K562 (cell line): ENCODE measurements at regions not wholly inside any gene's neighbourhood (a gene's known extent, or its start where the extent isn't known, plus 50 kb on each side); places are given as distances from the start of the nearest gene placed in this dataset.

Source experiments
- ATAC-seq: fragments of 200-7000 bp; cut with Tn5 transposase; 3 replicates; pipeline ENCODE4 v1.9.1; 2020; ENCODE audit warnings: moderate library complexity
- BruUV-seq: library from RNA; stranded (reverse); fragments of 400-500 nt; replicated peaks from 2 replicates; lab custom pipeline; 2021; lab: Mats Ljungman, UMichigan
- CTCF ChIA-PET: fragments of 300-600 bp; formaldehyde crosslinking; extraction: SDS; loops from one replicate; lab custom pipeline; 2021; ENCODE audit warnings: low intra/inter-chr PET ratio; lab: Yijun Ruan, JAX
- POLR2A ChIA-PET: fragments of 300-600, 350-650 bp; sonication (Branson Sonifier 250); formaldehyde crosslinking; extraction: SDS; loops from one replicate; lab custom pipeline; 2021; ENCODE audit warnings: antibody characterized with exemption, inconsistent platforms; lab: Yijun Ruan, JAX
- DNase-seq, 4 experiments: peaks; one replicate each; pipeline versions ENCODE4 v3.0.0 to v3.0.0-alpha.2; 2011 to 2018; ENCODE audit warnings: low spot score in 3 of 4, mixed read lengths in 3 of 4; ENCODE audit errors: extremely low read depth in 1 of 4
- FAIRE-seq: peaks from 2 replicates; lab custom pipeline; 2011; peaks lifted over from hg19 to GRCh38; lab: Jason Lieb, UNC
- H2AFZ ChIP-seq: 2 replicates; pipeline ENCODE4 v1.6.0; 2011; ENCODE audit warnings: low read depth, low read length, control low read depth, inconsistent platforms
- H3K27ac ChIP-seq: fragments of 200-600 bp; 3 replicates; pipeline ENCODE4 v1.8.0; 2011; ENCODE audit warnings: low read depth, mild to moderate bottlenecking, control low read depth, inconsistent platforms, low read length, moderate library complexity, mixed read lengths; ENCODE audit errors: extremely low read depth
- H3K27me3 ChIP-seq, 2 experiments: fragments of 300-600 bp in 1 of 2; 2 replicates in 1 of 2; 3 replicates in 1 of 2; pipeline versions ENCODE4 v1.6.0 to v1.8.0; 2011; ENCODE audit warnings: inconsistent platforms in 2 of 2, low read length in 2 of 2, mild to moderate bottlenecking in 1 of 2, mixed read lengths in 1 of 2, moderate library complexity in 1 of 2; ENCODE audit not compliant: control insufficient read depth in 2 of 2, insufficient read depth in 2 of 2
- H3K36me3 ChIP-seq: fragments of 300-600 bp; 3 replicates; pipeline ENCODE4 v1.8.0; 2011; ENCODE audit warnings: mild to moderate bottlenecking, low read length, inconsistent platforms; ENCODE audit not compliant: control insufficient read depth, insufficient read depth
- H3K4me1 ChIP-seq, 2 experiments: fragments of 200-600 bp in 1 of 2; replicated peaks in 1 of 2; 2 replicates in 1 of 2; 3 replicates in 1 of 2; pipeline versions ENCODE4 v1.5.1 to v1.8.0; 2011; ENCODE audit warnings: inconsistent platforms in 2 of 2, low read length in 2 of 2, mild to moderate bottlenecking in 1 of 2, mixed read lengths in 1 of 2, moderate library complexity in 1 of 2; ENCODE audit not compliant: control insufficient read depth in 2 of 2, insufficient read depth in 2 of 2
- H3K4me2 ChIP-seq: 2 replicates; pipeline ENCODE4 v1.6.1; 2011; ENCODE audit warnings: low read length, control low read depth, inconsistent platforms, mixed read lengths; ENCODE audit not compliant: insufficient read depth
- H3K4me3 ChIP-seq: fragments of 200-600 bp; sonication (generic), shearing (Covaris generic); 2 replicates; pipeline ENCODE4 v1.5.1; 2016; ENCODE audit warnings: control low read depth, inconsistent platforms
- H3K79me2 ChIP-seq: fragments of 200-600 bp; 3 replicates; pipeline ENCODE4 v1.8.0; 2011; ENCODE audit warnings: low read length, inconsistent platforms; ENCODE audit not compliant: control insufficient read depth, insufficient read depth
- H3K9ac ChIP-seq, 2 experiments: 2 replicates each; pipeline versions ENCODE4 v1.6.0 to v1.6.1; 2011; ENCODE audit warnings: low read depth in 2 of 2, low read length in 2 of 2, control low read depth in 1 of 2, inconsistent platforms in 1 of 2, mild to moderate bottlenecking in 1 of 2, mixed read lengths in 1 of 2; ENCODE audit not compliant: insufficient read depth in 1 of 2
- H3K9me1 ChIP-seq: one replicate; pipeline ENCODE4 v1.6.0; 2011; ENCODE audit warnings: inconsistent platforms, mild to moderate bottlenecking, low read length, moderate library complexity; ENCODE audit not compliant: control insufficient read depth, insufficient read depth
- H3K9me3 ChIP-seq: replicated peaks from 2 replicates; pipeline ENCODE4 v1.5.1; 2011; ENCODE audit warnings: low read depth, low read length, inconsistent platforms; ENCODE audit not compliant: control insufficient read depth, insufficient read depth
- H4K20me1 ChIP-seq: replicated peaks from 2 replicates; pipeline ENCODE4 v1.6.1; 2011; ENCODE audit warnings: low read length, inconsistent platforms, mixed read lengths; ENCODE audit not compliant: control insufficient read depth, insufficient read depth
- BCLAF1 ChIP-seq, 2 experiments: fragments of 450-650 bp in 1 of 2; IDR thresholded peaks; 2 replicates each; pipeline ENCODE4 v1.6.1; 2011 to 2017; ENCODE audit warnings: low read depth in 2 of 2, antibody characterized with exemption in 1 of 2, borderline replicate concordance in 1 of 2, low read length in 1 of 2, mild to moderate bottlenecking in 1 of 2, mixed read lengths in 1 of 2; ENCODE audit not compliant: control insufficient read depth in 1 of 2
- CGGBP1 ChIP-seq: fragments of 250-450 bp; sonication (Bioruptor Pico); IDR thresholded peaks from 2 replicates; pipeline ENCODE4 v1.9.0; 2021; ENCODE audit warnings: mild to moderate bottlenecking
- ETS2 ChIP-seq: IDR thresholded peaks from 2 replicates; pipeline ENCODE4 v1.6.1; 2016; ENCODE audit warnings: borderline replicate concordance, missing genetic modification characterization, mild to moderate bottlenecking, moderate library complexity, missing compliant biosample characterization; ENCODE audit not compliant: poor library complexity, severe bottlenecking
- MBD1 ChIP-seq: fragments of 250-450 bp; sonication (Bioruptor Pico); IDR thresholded peaks from 2 replicates; pipeline ENCODE4 v1.8.0; 2022; ENCODE audit warnings: inconsistent platforms
- PRPF4 ChIP-seq: fragments of 200-400 bp; formaldehyde crosslinking; IDR thresholded peaks from one replicate; pipeline ENCODE4 v1.6.1; 2017; ENCODE audit warnings: low read length, low read depth, mild to moderate bottlenecking; ENCODE audit not compliant: insufficient read depth, poor library complexity, severe bottlenecking
- RFX1 ChIP-seq: fragments of 450-650 bp; IDR thresholded peaks from 2 replicates; pipeline ENCODE4 v1.6.1; 2016; ENCODE audit warnings: mild to moderate bottlenecking, moderate library complexity
- SREBF1 ChIP-seq: fragments of 150-350 bp; IDR thresholded peaks from 2 replicates; pipeline ENCODE4 v1.6.1; 2014; ENCODE audit warnings: antibody characterized with exemption, low read depth, low read length, borderline replicate concordance
- ZNF140 ChIP-seq: fragments of 250-450 bp; sonication (Bioruptor Pico); IDR thresholded peaks from 2 replicates; pipeline ENCODE4 v1.8.0; 2021; ENCODE audit warnings: moderate library complexity, mild to moderate bottlenecking, inconsistent platforms
- ZNF217 ChIP-seq: sonication (generic); formaldehyde crosslinking; IDR thresholded peaks from 2 replicates; pipeline ENCODE4 v1.8.0; 2022; ENCODE audit warnings: mild to moderate bottlenecking, missing genetic modification reagents
- WGBS: fragments of 100-300 bp; shearing (Covaris generic); methylation state at CpG from one replicate; pipeline ENCODE4 v1.1.6; 2016; ENCODE audit warnings: low coverage, mixed read lengths; ENCODE audit not compliant: insufficient coverage; ENCODE audit errors: missing lambda C conversion rate; 5-methylcytosine and 5-hydroxymethylcytosine counted together
- in situ Hi-C: fragments of 300-500 bp; cut with MboI; formaldehyde crosslinking; loops from 4 replicates; pipeline ENCODE4 v1.15.0; 2018; ENCODE audit warnings: inconsistent platforms, mixed read lengths
- intact Hi-C: fragments of 100-400 bp; cut with micrococcal nuclease; formaldehyde crosslinking; loops from 2 replicates; pipeline ENCODE4 v1.14.2; 2022

GRCh38 chr6:22091424-22091948 is 205.3 kb downstream of the PRL start:
- FAIRE-seq (no peak), ATAC-seq (no peak), DNase-seq (no peak)
- Histone ChIP-seq H3K4me1 (peaks cover 0 to 2% of the 10 kb centered on the region in 2 experiments; a peak in 1 of 5 replicates), H3K4me2 (no peak overlapping the region), H3K36me3 (no peaks in the 10 kb centered on the region), H2AFZ (no peak overlapping the region), H3K9me1 (no peaks in the 10 kb centered on the region), H3K9ac (no peak overlapping the region), H3K9me3 (no peaks in the 10 kb centered on the region)
- BruUV-seq = no TSS peak
- CTCF ChIA-PET = no interaction called here
- 29% methylated on average over 5 of the region's 5 CpGs for WGBS
- no peak for TF ChIP-seq PRPF4
- TF ChIP-seq ETS2 (tag) = no peak
- no peak for TF ChIP-seq BCLAF1 (IDR thresholded peaks at IDR 0.05; ENCODE audit: borderline replicate concordance in 1 of 2, control insufficient read depth in 1 of 2, low read depth in 2 of 2, low read length in 1 of 2)
- no peak for TF ChIP-seq CGGBP1 (CRISPR knock-in tag)
- peak; percentile 40; the same call in 1 of the 2 replicates for TF ChIP-seq RFX1
- TF ChIP-seq MBD1 (CRISPR knock-in tag) = no peak
- TF ChIP-seq ZNF140 (CRISPR knock-in tag) = no peak
- no peak for TF ChIP-seq ZNF217
- no peak for TF ChIP-seq SREBF1
- TF ChIP-seq, all 486 proteins: peak for 1
- Histone ChIP-seq H4K20me1 (no peaks in the 10 kb centered on the region), H3K27me3 (no peaks in the 10 kb centered on the region), H3K79me2 (no peaks in the 10 kb centered on the region), H3K27ac (no peak overlapping the region), H3K4me3 (no peak overlapping the region)
- intact Hi-C loops = no loop called here
- in situ Hi-C loops = no loop called here
- POLR2A ChIA-PET = no interaction called here
